ENCODE measurements at regions not wholly inside any gene's neighbourhood (a gene's known extent, or its start where the extent isn't known, plus 50 kb on each side); places are given as distances from the start of the nearest gene placed in this dataset.

- no peak for ATAC-seq
- TF ChIP-seq ISL1 (CRISPR knock-in tag; IDR thresholded peaks at IDR 0.05) (no peak), TCF4 (CRISPR knock-in tag; IDR thresholded peaks at IDR 0.05; ENCODE audit: borderline replicate concordance) (no peak), ZFP30 (CRISPR knock-in tag; IDR thresholded peaks at IDR 0.05) (no peak), ZNF8 (CRISPR knock-in tag; IDR thresholded peaks at IDR 0.05) (no peak), GLIS3 (CRISPR knock-in tag; IDR thresholded peaks at IDR 0.05) (no peak), ZFP3 (CRISPR knock-in tag; IDR thresholded peaks at IDR 0.05) (no peak), ARNTL (CRISPR knock-in tag; IDR thresholded peaks at IDR 0.05; ENCODE audit: borderline replicate concordance, low read depth) (no peak), ESRRG (CRISPR knock-in tag; IDR thresholded peaks at IDR 0.05) (no peak)
- TF ChIP-seq, protein P1, sequence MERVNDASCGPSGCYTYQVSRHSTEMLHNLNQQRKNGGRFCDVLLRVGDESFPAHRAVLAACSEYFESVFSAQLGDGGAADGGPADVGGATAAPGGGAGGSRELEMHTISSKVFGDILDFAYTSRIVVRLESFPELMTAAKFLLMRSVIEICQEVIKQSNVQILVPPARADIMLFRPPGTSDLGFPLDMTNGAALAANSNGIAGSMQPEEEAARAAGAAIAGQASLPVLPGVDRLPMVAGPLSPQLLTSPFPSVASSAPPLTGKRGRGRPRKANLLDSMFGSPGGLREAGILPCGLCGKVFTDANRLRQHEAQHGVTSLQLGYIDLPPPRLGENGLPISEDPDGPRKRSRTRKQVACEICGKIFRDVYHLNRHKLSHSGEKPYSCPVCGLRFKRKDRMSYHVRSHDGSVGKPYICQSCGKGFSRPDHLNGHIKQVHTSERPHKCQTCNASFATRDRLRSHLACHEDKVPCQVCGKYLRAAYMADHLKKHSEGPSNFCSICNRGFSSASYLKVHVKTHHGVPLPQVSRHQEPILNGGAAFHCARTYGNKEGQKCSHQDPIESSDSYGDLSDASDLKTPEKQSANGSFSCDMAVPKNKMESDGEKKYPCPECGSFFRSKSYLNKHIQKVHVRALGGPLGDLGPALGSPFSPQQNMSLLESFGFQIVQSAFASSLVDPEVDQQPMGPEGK (CRISPR knock-in tag; IDR thresholded peaks at IDR 0.05; ENCODE audit: borderline replicate concordance): no peak
Measured at GRCh38 chr16:76787394-76787793, 403.6 kb upstream of the MON1B start.

DNA sequence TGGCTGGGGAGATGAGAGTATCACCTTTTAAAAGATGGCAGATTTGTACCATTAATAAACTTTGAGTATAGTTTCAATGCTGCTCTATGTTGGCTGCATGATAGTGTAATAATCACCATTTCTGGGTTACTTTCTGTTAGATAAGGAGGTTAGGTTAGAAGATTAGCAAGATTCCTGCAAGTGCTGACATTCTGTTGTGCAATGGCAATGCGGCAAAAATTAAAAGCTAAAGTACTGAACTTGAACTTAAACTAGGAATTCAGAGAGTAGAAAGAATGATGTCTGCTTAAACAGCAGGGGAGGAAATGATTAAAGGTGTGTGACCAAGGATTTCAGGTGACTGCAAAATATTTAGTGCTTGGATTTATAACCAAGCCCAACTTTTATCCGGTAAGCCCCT is 399.8 kb upstream of the MON1B start:
- no peak for TF ChIP-seq TOX (CRISPR knock-in tag; IDR thresholded peaks at IDR 0.05; ENCODE audit: borderline replicate concordance)
- no peak for ATAC-seq

- TF ChIP-seq ISL1 (CRISPR knock-in tag; IDR thresholded peaks at IDR 0.05) (no peak), CSDC2 (CRISPR knock-in tag; IDR thresholded peaks at IDR 0.05) (no peak), ZFP30 (CRISPR knock-in tag; IDR thresholded peaks at IDR 0.05) (no peak), OSR1 (CRISPR knock-in tag; IDR thresholded peaks at IDR 0.05) (no peak), ZC3H10 (CRISPR knock-in tag; IDR thresholded peaks at IDR 0.05) (no peak)
- TF ChIP-seq, protein P2, sequence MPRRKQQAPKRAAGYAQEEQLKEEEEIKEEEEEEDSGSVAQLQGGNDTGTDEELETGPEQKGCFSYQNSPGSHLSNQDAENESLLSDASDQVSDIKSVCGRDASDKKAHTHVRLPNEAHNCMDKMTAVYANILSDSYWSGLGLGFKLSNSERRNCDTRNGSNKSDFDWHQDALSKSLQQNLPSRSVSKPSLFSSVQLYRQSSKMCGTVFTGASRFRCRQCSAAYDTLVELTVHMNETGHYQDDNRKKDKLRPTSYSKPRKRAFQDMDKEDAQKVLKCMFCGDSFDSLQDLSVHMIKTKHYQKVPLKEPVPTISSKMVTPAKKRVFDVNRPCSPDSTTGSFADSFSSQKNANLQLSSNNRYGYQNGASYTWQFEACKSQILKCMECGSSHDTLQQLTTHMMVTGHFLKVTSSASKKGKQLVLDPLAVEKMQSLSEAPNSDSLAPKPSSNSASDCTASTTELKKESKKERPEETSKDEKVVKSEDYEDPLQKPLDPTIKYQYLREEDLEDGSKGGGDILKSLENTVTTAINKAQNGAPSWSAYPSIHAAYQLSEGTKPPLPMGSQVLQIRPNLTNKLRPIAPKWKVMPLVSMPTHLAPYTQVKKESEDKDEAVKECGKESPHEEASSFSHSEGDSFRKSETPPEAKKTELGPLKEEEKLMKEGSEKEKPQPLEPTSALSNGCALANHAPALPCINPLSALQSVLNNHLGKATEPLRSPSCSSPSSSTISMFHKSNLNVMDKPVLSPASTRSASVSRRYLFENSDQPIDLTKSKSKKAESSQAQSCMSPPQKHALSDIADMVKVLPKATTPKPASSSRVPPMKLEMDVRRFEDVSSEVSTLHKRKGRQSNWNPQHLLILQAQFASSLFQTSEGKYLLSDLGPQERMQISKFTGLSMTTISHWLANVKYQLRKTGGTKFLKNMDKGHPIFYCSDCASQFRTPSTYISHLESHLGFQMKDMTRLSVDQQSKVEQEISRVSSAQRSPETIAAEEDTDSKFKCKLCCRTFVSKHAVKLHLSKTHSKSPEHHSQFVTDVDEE (CRISPR knock-in tag; IDR thresholded peaks at IDR 0.05): no peak
- no peak for ATAC-seq
Measured at GRCh38 chr16:76796416-76796815, 394.6 kb upstream of the MON1B start.

GRCh38 chr16:76796978-76797377 is 394.0 kb upstream of the MON1B start:
- TF ChIP-seq ZNF70 (CRISPR knock-in tag; IDR thresholded peaks at IDR 0.05) (no peak), OSR1 (CRISPR knock-in tag; IDR thresholded peaks at IDR 0.05) (no peak), ZFP30 (CRISPR knock-in tag; IDR thresholded peaks at IDR 0.05) (no peak), PPARA (CRISPR knock-in tag; IDR thresholded peaks at IDR 0.05; ENCODE audit: borderline replicate concordance) (no peak), POU6F1 (CRISPR knock-in tag; IDR thresholded peaks at IDR 0.05; ENCODE audit: borderline replicate concordance, low read depth) (no peak), TCF4 (CRISPR knock-in tag; IDR thresholded peaks at IDR 0.05; ENCODE audit: borderline replicate concordance) (no peak)
- TF ChIP-seq, protein P3, sequence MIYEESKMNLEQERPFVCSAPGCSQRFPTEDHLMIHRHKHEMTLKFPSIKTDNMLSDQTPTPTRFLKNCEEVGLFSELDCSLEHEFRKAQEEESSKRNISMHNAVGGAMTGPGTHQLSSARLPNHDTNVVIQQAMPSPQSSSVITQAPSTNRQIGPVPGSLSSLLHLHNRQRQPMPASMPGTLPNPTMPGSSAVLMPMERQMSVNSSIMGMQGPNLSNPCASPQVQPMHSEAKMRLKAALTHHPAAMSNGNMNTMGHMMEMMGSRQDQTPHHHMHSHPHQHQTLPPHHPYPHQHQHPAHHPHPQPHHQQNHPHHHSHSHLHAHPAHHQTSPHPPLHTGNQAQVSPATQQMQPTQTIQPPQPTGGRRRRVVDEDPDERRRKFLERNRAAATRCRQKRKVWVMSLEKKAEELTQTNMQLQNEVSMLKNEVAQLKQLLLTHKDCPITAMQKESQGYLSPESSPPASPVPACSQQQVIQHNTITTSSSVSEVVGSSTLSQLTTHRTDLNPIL (CRISPR knock-in tag; IDR thresholded peaks at IDR 0.05; ENCODE audit: low read depth): no peak
- ATAC-seq: no peak

GRCh38 chr16:76797457-76797856 is 393.5 kb upstream of the MON1B start:
- ATAC-seq: no peak
- TF ChIP-seq OSR1 (CRISPR knock-in tag; IDR thresholded peaks at IDR 0.05) (no peak), TCF4 (CRISPR knock-in tag; IDR thresholded peaks at IDR 0.05; ENCODE audit: borderline replicate concordance) (no peak), PPARA (CRISPR knock-in tag; IDR thresholded peaks at IDR 0.05; ENCODE audit: borderline replicate concordance) (no peak), ZNF70 (CRISPR knock-in tag; IDR thresholded peaks at IDR 0.05) (no peak), ZFP30 (CRISPR knock-in tag; IDR thresholded peaks at IDR 0.05) (no peak), SNAI2 (CRISPR knock-in tag; IDR thresholded peaks at IDR 0.05) (no peak), ISL1 (CRISPR knock-in tag; IDR thresholded peaks at IDR 0.05) (no peak), ZFP3 (CRISPR knock-in tag; IDR thresholded peaks at IDR 0.05) (no peak)
- TF ChIP-seq, protein P1 (CRISPR knock-in tag; IDR thresholded peaks at IDR 0.05; ENCODE audit: borderline replicate concordance): no peak

Data from SK-N-SH treated with all-trans-retinoic acid at 6 μM for 48 hours (cell line).